Lower leg skin (tissue), 4 donors: ENCODE measurements at regions not wholly inside any gene's neighbourhood (a gene's known extent, or its start where the extent isn't known, plus 50 kb on each side); places are given as distances from the start of the nearest gene placed in this dataset.

Experiments
- DNase-seq, 2 donors: peaks; one replicate each; pipeline ENCODE4 v3.0.0-alpha.2; 2019; ENCODE audit warnings: low spot score in 2 of 2
- H3K4me3 ChIP-seq: fragments of 200-600 bp; sonication (generic); 2 replicates; pipeline ENCODE4 v1.5.1; 2017; ENCODE audit warnings: mild to moderate bottlenecking, low read depth; ENCODE audit not compliant: poor library complexity, severe bottlenecking
- CTCF ChIP-seq, 3 donors: fragments of 450-650 bp; IDR thresholded peaks; one replicate each; pipeline ENCODE4 v1.5.1; 2016; ENCODE audit warnings: antibody characterized with exemption in 3 of 3, mild to moderate bottlenecking in 3 of 3, moderate library complexity in 2 of 3
- POLR2A ChIP-seq, 2 donors: fragments of 450-650 bp; IDR thresholded peaks; one replicate each; pipeline ENCODE4 v1.6.1; 2016 to 2017; ENCODE audit warnings: antibody characterized with exemption in 2 of 2, mild to moderate bottlenecking in 1 of 2, moderate library complexity in 1 of 2
- WGBS, 2 donors: methylation state at CpG; one replicate each; pipeline ENCODE4 v1.1.5; 2018; 5-methylcytosine and 5-hydroxymethylcytosine counted together
- intact Hi-C: fragments of 100-400 bp; cut with DNase I; formaldehyde crosslinking; loops from one replicate; pipeline ENCODE4 v1.15.0; 2023; ENCODE audit warnings: low total_unique reads

GRCh38 chr12:98059659-98060343 is 455.6 kb upstream of the TMPO start:
- TF ChIP-seq POLR2A (IDR thresholded peaks at IDR 0.05): no peak
- no peak for TF ChIP-seq CTCF (IDR thresholded peaks at IDR 0.05)
- intact Hi-C loops: no loop called here
- no peak for DNase-seq
- H3K4me3 ChIP-seq: no peak overlapping the region
- 43 to 92% methylated on average over 2 of the region's 2 CpGs for WGBS, 2 donors

- H3K4me3 ChIP-seq: no peak overlapping the region
- WGBS, 2 donors: 58 to 83% methylated on average over 1 of the region's 1 CpG
- DNase-seq: no peak
- intact Hi-C loops: no loop called here
- TF ChIP-seq POLR2A (IDR thresholded peaks at IDR 0.05): no peak
- no peak for TF ChIP-seq CTCF (IDR thresholded peaks at IDR 0.05)
Observed at GRCh38 chr12:98060411-98060810, 455.0 kb upstream of the TMPO start.

- intact Hi-C loops: no loop called here
- H3K4me3 ChIP-seq: no peak overlapping the region
- no peak for TF ChIP-seq POLR2A (IDR thresholded peaks at IDR 0.05)
- 70 to 73% methylated on average over 11 of the region's 11 CpGs for WGBS, 2 donors
- no peak for DNase-seq
Observed at GRCh38 chr12:98062464-98063245, 452.7 kb upstream of the TMPO start.

GRCh38 chr12:98064501-98064900 is 450.9 kb upstream of the TMPO start:
- TF ChIP-seq CTCF (IDR thresholded peaks at IDR 0.05) (no peak), POLR2A (IDR thresholded peaks at IDR 0.05) (no peak)
- no peak overlapping the region for H3K4me3 ChIP-seq
- DNase-seq: no peak
- 38 to 54% methylated on average over 2 of the region's 2 CpGs for WGBS, 2 donors
- intact Hi-C loops: no loop called here

- no peak overlapping the region for H3K4me3 ChIP-seq
- DNase-seq: no peak
- TF ChIP-seq POLR2A (IDR thresholded peaks at IDR 0.05) (no peak), CTCF (IDR thresholded peaks at IDR 0.05) (no peak)
- whole genome bisulfite sequencing, 2 donors: 54 to 58% methylated on average over 7 of the region's 7 CpGs
- intact Hi-C loops: no loop called here
Observed at GRCh38 chr12:98067795-98068194, 447.6 kb upstream of the TMPO start.

GRCh38 chr12:98073610-98074009 is 441.8 kb upstream of the TMPO start:
- 73 to 80% methylated on average over 3 of the region's 3 CpGs for WGBS, 2 donors
- TF ChIP-seq CTCF (IDR thresholded peaks at IDR 0.05) (no peak), POLR2A (IDR thresholded peaks at IDR 0.05) (no peak)
- no peak for DNase-seq
- intact Hi-C loops: no loop called here
- no peak overlapping the region for H3K4me3 ChIP-seq
